ENCODE measurements at regions not wholly inside any gene's neighbourhood (a gene's known extent, or its start where the extent isn't known, plus 50 kb on each side); places are given as distances from the start of the nearest gene placed in this dataset.
A peak's percentile ranks its signal among the peaks of the same experiment; 100 is the strongest.

DNA sequence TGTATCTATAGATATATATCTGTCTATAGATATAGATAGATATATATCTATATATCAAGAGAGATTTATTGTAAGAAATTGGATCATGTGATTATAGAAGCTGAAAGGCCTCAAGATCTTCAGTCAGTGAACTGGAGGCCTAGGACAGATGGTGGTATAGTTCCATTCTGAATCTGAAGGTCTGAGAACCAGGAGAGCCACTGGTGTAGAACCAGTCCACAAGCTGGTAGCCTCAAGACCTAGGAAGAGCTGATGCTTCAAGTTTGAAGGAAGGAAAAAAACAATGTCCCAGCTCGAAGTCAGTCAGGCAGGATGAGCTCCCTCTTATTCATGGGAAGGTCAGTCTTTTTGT, 213.2 kb upstream of the JUN start:
- no peak for DNase-seq
- H3K4me3 Mint-ChIP-seq, result no peak overlapping the region
- H3K9me3 Mint-ChIP-seq, result peaks cover 3% of the 10 kb centered on the region

DNA sequence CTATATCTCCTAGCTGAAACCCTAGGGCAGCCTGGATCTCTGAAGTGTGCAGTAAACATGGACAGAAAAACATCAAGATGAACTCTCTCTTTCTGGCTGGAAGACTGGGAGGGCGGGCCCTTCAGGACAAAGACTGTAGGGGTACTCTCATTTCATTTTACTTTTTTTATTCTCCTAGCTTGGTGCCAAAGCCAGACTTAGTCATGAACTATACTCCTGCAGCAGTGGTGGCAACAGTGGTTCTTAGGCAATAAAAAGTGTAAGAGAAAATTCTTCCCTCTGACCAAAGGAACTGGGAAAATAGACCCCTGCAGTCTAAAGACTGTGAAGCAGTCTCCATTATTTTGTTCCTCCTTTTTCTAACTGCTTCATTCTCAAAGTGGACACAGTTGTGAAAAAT, 213.8 kb upstream of the JUN start:
- no peaks in the 10 kb centered on the region for H3K27me3 Mint-ChIP-seq

More for the DNA sequence above, 213.2 kb upstream of the JUN start:
- ChIA-PET CTCF (interaction anchor here (0.6 to 1.2 kb wide), 2 partner anchors 14 to 55 kb away, joined by 3 read pairs; no protein-coding TSS in a partner anchor), POLR2A (interaction anchor here (0.7 to 1.5 kb wide), 5 partner anchors 28 to 282 kb away, joined by 3 to 4 read pairs (median 3); no protein-coding TSS in a partner anchor)
- peaks cover 2% of the 10 kb centered on the region for H3K36me3 Mint-ChIP-seq (ENCODE audit: low read depth)
- no peaks in the 10 kb centered on the region for H3K27me3 Mint-ChIP-seq
- H3K27ac Mint-ChIP-seq, result no peak overlapping the region
- peaks cover 26% of the 10 kb centered on the region for H3K4me1 Mint-ChIP-seq

DNA sequence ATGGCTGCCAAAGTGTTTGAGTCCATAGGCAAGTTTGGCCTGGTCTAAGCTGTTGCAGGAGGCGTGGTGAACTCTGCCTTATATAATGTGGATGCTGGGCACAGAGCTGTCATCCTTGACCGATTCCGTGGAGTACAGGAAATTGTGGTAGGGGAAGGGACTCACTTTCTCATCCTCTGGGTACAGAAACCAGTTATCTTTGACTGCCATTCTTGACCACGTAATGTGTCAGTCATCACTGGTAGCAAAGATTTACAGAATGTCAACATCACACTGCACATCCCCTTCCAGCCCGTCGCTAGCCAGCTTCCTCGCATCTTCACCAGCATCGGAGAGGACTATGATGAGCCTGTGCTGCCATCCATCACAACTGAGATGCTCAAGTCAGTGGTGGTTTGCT, 215.8 kb upstream of the JUN start:
- no peak for DNase-seq
- no peak overlapping the region for H3K27ac Mint-ChIP-seq
- peaks cover 2% of the 10 kb centered on the region for H3K36me3 Mint-ChIP-seq (ENCODE audit: low read depth)
- CTCF ChIA-PET, result interaction anchor here (1.0 kb wide), 1 partner anchor 11 kb away, joined by 3 read pairs; no protein-coding TSS in a partner anchor
- POLR2A ChIA-PET, result no interaction called here
- H3K27me3 Mint-ChIP-seq, result no peaks in the 10 kb centered on the region
- no peak overlapping the region for H3K4me3 Mint-ChIP-seq
- H3K9me3 Mint-ChIP-seq, result peaks cover 3% of the 10 kb centered on the region
- peaks cover 30% of the 10 kb centered on the region for H3K4me1 Mint-ChIP-seq

More for the DNA sequence above, 213.8 kb upstream of the JUN start:
- POLR2A ChIA-PET, result interaction anchor here (0.7 to 1.2 kb wide), 4 partner anchors 29 to 281 kb away, joined by 3 read pairs; no protein-coding TSS in a partner anchor
- Mint-ChIP-seq H3K9me3 (peaks cover 3% of the 10 kb centered on the region), H3K36me3 (ENCODE audit: low read depth) (peaks cover 2% of the 10 kb centered on the region), H3K4me3 (no peak overlapping the region), H3K4me1 (peaks cover 26% of the 10 kb centered on the region), H3K27ac (no peak overlapping the region)
- CTCF ChIA-PET, result interaction anchor here (0.6 to 1.2 kb wide), 2 partner anchors 13 to 56 kb away, joined by 3 read pairs; no protein-coding TSS in a partner anchor
- no peak for DNase-seq

DNA sequence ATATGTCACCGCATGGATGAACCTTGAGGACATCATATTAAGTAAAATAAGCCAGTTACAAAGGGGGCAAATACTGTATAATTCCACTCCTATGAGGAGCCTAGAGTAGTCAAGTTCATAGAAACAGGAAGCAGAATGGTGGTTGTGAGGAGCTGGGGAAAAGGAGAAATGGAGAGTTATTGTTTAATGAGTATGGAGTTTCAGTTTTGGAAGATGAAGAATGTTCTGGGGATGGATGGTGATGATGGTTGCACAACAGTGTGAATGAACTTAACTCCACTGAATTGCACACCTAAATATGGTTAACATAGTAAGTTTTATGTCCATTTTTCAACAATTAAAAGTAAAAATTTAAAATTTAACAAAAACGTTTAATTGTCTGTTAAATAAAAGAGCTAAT, 220.9 kb upstream of the JUN start:
- H3K4me1 Mint-ChIP-seq, result peaks cover 44% of the 10 kb centered on the region
- no peak overlapping the region for H3K4me3 Mint-ChIP-seq
- H3K36me3 Mint-ChIP-seq (ENCODE audit: low read depth), result no peaks in the 10 kb centered on the region
- DNase-seq, result no peak
- H3K27ac Mint-ChIP-seq, result peak overlapping the region; percentile 12
- ChIA-PET CTCF (no interaction called here), POLR2A (interaction anchor here (1.0 kb wide), 1 partner anchor 102 kb away, joined by 3 read pairs; no protein-coding TSS in a partner anchor)
- no peaks in the 10 kb centered on the region for H3K9me3 Mint-ChIP-seq
- H3K27me3 Mint-ChIP-seq, result no peaks in the 10 kb centered on the region

DNA sequence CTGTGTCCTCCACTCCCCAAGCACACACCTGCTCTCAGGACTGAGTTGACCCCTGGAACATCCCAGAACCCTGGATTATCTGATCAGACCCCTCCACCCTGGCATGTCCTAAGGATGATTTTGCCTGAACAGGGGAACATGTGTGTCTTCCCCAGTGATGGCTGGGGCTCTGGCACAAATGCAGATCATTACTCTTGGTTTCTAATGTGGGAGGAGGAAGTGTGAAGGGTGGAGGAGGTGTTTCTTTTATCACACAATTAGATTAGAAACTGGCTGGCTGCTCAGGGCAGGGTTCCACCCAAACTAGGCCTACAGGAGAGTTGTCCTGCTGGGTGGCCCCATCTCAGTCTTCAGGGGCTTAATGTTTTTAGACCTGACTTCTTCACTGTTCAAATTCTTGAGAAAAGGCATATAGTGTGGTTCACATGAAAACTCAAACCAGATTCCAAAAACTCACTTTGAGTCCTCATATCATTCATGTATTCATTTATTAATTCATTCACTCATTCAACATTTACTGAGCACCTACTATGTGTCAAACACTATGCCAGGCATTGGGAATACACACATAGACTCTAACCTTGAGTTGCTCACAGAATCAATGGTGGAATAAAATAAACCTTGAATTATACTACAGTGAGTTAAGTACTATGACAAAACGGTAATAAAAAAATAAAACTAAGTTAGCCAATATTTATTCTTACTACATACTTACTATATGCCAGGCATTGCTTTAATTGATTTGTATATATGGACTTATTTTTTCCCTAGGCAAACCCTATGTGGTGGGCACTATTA, 221.8 kb upstream of the JUN start:
- Mint-ChIP-seq H3K36me3 (ENCODE audit: low read depth) (no peaks in the 10 kb centered on the region), H3K27me3 (no peaks in the 10 kb centered on the region), H3K4me3 (no peak overlapping the region), H3K4me1 (peaks cover 44% of the 10 kb centered on the region), H3K9me3 (no peaks in the 10 kb centered on the region), H3K27ac (peak overlapping the region; percentile 42)
- CTCF ChIA-PET, result no interaction called here
- POLR2A ChIA-PET, result interaction anchor here (0.5 to 1.0 kb wide), 2 partner anchors 34 to 103 kb away, joined by 3 to 4 read pairs; no protein-coding TSS in a partner anchor
- DNase-seq, result no peak

DNA sequence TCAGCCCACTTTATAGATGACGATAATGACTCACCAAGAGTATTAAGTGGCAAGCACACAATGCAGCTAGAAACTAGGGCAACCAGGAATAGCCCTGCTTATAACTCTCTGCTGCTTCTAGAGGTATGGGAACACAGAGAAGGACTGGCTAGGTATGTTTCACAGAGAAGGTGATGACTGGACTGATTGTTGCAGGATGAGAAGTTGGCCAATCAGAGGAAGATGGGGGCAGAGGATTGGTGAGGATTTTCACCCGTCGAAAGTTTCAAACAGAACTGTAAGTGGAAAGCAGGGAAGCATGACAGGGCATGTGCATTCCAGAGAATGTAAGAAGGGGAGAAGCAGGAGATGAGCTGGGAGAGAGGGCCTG, 222.4 kb upstream of the JUN start:
- ChIA-PET CTCF (no interaction called here), POLR2A (interaction anchor here (0.5 kb wide), 1 partner anchor 34 kb away, joined by 4 read pairs; no protein-coding TSS in a partner anchor)
- H3K27me3 Mint-ChIP-seq, result peaks cover 2% of the 10 kb centered on the region
- DNase-seq, result no peak
- H3K36me3 Mint-ChIP-seq (ENCODE audit: low read depth), result no peaks in the 10 kb centered on the region
- no peaks in the 10 kb centered on the region for H3K9me3 Mint-ChIP-seq
- peaks cover 44% of the 10 kb centered on the region for H3K4me1 Mint-ChIP-seq
- H3K4me3 Mint-ChIP-seq, result no peak overlapping the region
- no peak overlapping the region for H3K27ac Mint-ChIP-seq

DNA sequence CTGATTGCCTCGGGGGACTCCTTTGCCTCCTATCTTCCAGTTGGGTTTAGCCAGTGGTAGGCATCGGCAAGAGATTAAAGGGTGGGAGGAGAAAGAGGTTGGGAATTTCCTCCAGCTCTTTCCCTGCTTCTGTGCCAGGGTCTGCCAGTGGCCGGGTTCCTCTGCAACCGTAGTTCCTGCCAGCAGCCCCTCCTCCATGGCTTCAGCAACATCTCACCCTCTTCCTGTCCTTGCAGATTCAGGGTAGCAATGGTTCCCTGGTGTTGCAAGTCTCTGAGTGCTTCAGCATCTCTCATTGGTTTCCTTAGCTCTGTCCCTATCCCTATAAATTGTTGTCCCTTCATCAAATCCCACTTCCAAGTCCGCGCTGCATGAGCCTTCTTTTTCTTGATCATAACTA, 223.1 kb upstream of the JUN start:
- Mint-ChIP-seq H3K4me3 (no peak overlapping the region), H3K27ac (no peak overlapping the region), H3K4me1 (peaks cover 44% of the 10 kb centered on the region), H3K9me3 (no peaks in the 10 kb centered on the region), H3K36me3 (ENCODE audit: low read depth) (no peaks in the 10 kb centered on the region), H3K27me3 (peaks cover 6% of the 10 kb centered on the region)
- no peak for DNase-seq
- ChIA-PET POLR2A (no interaction called here), CTCF (no interaction called here)

DNA sequence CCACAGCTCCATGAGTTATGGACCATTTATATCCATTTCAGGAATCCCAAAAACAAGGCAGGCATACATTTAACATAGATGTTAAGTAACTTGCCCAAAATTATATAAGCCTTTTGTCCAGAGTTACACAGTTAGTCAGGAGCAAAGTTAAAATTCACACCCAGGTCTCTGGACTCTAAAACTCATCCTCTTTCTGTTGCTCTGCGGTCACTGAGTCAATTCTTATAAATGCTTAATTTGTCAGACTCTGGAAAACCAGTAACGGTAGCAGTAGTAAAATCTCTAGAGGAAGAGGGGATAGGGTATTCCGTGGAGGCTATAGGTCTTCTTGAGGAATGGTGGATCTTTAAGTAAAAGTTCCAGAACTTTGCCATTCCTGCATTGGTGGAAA, 223.6 kb upstream of the JUN start:
- no peak for DNase-seq
- POLR2A ChIA-PET, result no interaction called here
- Mint-ChIP-seq H3K4me3 (no peak overlapping the region), H3K27me3 (peaks cover 6% of the 10 kb centered on the region), H3K4me1 (peaks cover 45% of the 10 kb centered on the region), H3K27ac (no peak overlapping the region), H3K36me3 (ENCODE audit: low read depth) (no peaks in the 10 kb centered on the region), H3K9me3 (no peaks in the 10 kb centered on the region)
- CTCF ChIA-PET, result no interaction called here

DNA sequence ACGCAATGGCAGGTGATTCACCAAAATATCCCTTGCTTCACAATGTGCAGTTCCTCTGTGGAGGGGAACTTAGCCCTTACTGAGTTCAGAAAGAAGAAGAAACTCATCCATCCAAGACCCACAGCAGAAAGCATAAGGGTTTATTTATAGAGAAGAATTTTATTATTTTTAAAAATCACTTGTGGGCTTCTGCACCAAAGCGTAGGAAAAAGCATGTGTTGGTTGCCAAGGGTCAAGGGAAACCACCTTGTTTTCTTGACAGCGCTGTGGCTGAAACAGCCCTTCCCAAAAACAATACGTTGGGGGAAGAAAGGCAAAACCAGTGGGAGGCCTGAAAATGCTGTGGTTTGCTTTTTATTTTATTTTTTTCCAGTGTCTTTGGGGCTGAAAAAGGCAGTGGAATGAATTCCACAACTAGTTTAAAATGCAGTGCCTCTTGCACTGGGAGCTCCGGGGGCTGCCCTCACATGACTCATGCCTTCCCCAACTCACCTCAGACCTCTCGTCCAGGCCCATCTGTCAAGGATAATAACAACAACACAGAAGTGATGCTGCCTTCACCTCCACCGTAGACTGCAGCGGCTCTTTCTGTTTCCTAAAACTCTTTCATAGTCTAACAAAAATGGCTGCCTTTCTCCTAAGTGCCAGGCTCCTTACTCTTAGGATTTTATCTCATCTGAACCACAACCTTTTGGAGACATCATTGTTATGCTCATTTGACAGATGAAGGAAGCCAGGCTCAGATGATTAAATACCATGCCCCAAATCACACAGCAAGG, 224.2 kb upstream of the JUN start:
- DNase-seq, result no peak
- H3K4me3 Mint-ChIP-seq, result no peak overlapping the region
- CTCF ChIA-PET, result no interaction called here

DNA sequence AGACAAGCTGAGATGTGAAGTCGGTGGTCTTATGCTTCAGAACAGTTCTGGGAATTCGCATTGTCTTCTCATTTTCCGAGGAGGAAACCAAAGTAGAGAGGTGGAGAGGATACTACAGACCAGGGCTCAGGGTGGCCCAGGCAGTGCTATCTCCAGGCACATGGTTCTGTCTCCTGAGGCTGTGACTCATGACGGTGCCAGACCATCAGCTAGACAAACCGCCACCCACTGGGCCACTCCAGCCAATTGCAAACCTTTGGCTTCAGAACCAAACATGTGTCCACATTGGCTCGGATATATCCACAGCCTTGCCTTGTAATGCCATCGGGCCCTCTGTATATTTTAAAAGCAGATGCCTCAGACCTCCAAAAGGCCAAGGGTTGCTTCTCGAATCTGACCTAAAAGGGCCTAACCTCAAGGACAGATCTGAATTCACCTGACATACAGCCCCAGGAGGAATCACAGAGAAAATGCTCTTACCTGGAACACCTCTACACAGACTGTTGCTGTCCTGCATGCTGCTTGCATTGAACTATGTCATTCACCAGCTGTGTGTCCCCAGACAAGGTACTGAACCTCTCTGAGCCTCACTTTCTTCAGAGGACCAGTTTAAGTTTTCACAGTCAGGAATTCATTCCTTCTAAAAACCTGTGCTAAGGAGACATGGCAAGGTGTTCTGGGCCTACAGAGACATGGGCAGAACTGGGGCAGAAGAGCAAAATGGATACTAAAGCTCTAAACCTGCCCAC, 224.9 kb upstream of the JUN start:
- Mint-ChIP-seq H3K27ac (peak overlapping the region; percentile 36), H3K4me3 (no peak overlapping the region), H3K27me3 (peaks cover 6% of the 10 kb centered on the region), H3K36me3 (ENCODE audit: low read depth) (no peaks in the 10 kb centered on the region), H3K9me3 (no peaks in the 10 kb centered on the region), H3K4me1 (peaks cover 56% of the 10 kb centered on the region)
- no peak for DNase-seq
- ChIA-PET POLR2A (interaction anchor here (1.1 kb wide), 1 partner anchor 12 kb away, joined by 4 read pairs; no protein-coding TSS in a partner anchor), CTCF (no interaction called here)

More for the DNA sequence above, 224.2 kb upstream of the JUN start:
- Mint-ChIP-seq H3K36me3 (ENCODE audit: low read depth) (no peaks in the 10 kb centered on the region), H3K27me3 (peaks cover 6% of the 10 kb centered on the region), H3K9me3 (no peaks in the 10 kb centered on the region), H3K4me1 (peaks cover 51% of the 10 kb centered on the region), H3K27ac (peak overlapping the region; percentile 36)
- POLR2A ChIA-PET, result interaction anchor here (1.1 kb wide), 1 partner anchor 13 kb away, joined by 4 read pairs; no protein-coding TSS in a partner anchor

DNA sequence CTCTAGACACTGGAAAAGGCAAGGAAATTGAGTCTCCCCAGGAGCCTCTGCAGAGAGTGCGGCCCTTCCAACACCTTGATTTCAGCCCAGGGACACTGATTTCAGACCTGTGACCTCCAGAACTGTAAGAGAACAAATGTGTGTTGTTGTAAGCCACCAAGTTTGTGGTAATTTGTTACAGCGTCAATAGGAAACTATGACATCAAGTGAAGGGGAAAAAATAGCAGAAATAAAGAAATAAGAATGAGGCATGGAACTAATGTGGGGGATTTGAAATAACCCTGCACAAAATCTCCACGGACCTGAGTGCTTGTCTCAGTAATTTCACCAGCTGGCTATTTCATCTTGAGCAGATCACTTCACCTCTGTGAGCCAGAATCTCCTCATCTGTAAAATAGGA, 227.8 kb upstream of the JUN start:
- no peak overlapping the region for H3K4me3 Mint-ChIP-seq
- no peak for DNase-seq
- peaks cover 6% of the 10 kb centered on the region for H3K27me3 Mint-ChIP-seq
- ChIA-PET CTCF (interaction anchor here (1.0 to 1.4 kb wide), 3 partner anchors 9 to 36 kb away, joined by 3 read pairs; no protein-coding TSS in a partner anchor), POLR2A (interaction anchor here (2.1 kb wide), 1 partner anchor 9 kb away, joined by 6 read pairs; no protein-coding TSS in a partner anchor)
- no peaks in the 10 kb centered on the region for H3K36me3 Mint-ChIP-seq (ENCODE audit: low read depth)
- H3K27ac Mint-ChIP-seq, result no peak overlapping the region
- no peaks in the 10 kb centered on the region for H3K9me3 Mint-ChIP-seq
- H3K4me1 Mint-ChIP-seq, result peaks cover 45% of the 10 kb centered on the region

DNA sequence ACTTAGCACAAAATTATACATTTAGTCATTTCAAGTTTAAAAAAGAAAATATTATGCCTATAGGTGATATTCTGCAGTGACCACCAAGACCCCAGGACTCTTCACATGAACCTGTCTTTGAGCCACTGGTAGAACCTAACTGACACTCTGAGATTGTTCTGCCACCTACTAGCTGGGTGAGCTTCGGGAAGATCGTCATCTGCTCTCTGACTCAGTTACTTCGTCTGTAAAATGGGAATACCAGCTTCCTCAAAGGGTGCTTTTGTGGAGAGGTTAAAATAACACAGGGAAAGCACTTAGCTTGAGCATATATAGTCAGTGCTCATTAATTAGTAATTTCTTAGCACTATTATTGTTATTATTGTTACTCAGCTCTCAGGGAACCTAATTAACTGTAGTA, 228.5 kb upstream of the JUN start:
- peaks cover 6% of the 10 kb centered on the region for H3K27me3 Mint-ChIP-seq
- no peak for DNase-seq
- no peaks in the 10 kb centered on the region for H3K9me3 Mint-ChIP-seq
- peaks cover 39% of the 10 kb centered on the region for H3K4me1 Mint-ChIP-seq
- no peak overlapping the region for H3K27ac Mint-ChIP-seq
- no peaks in the 10 kb centered on the region for H3K36me3 Mint-ChIP-seq (ENCODE audit: low read depth)
- ChIA-PET POLR2A (interaction anchor here (2.1 kb wide), 1 partner anchor 8 kb away, joined by 6 read pairs; no protein-coding TSS in a partner anchor), CTCF (no interaction called here)
- H3K4me3 Mint-ChIP-seq, result no peak overlapping the region

All from activated CD4-positive, alpha-beta memory T cell treated with anti-CD3 and anti-CD28 coated beads, Interleukin-2, amount 10 ng/mL, durations not matched to agents 7 days and 5 days (primary cell).